LNCAP (cell line): ENCODE measurements at regions not wholly inside any gene's neighbourhood (a gene's known extent, or its start where the extent isn't known, plus 50 kb on each side); places are given as distances from the start of the nearest gene placed in this dataset.

ENCODE experiments used
- TF ChIP-seq, protein P1 (sequence below): fragments of 450-650 bp; IDR thresholded peaks from 2 replicates; pipeline ENCODE4 v1.5.1; 2017; ENCODE audit warnings: mild to moderate bottlenecking

DNA sequence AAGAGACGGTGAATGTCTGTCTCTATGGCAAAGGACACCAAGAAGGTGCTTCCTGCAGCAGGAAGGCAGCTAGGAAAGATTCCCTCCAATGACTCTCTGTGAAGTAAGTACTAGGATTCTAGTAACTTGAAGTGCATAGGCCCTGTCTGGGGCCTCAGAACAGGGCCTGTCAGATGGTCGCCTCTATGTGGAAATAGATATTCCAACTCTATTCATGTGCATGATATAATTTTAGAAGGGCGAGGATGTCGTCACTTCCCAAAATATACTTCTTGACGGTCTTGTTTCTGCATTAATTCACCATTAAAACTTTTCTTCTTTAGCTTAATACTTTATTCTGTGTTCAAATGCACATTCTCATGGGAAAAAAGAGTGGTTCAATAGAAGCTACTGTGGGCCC is 167.0 kb downstream of the TLE3 start:
- TF ChIP-seq, protein P1, sequence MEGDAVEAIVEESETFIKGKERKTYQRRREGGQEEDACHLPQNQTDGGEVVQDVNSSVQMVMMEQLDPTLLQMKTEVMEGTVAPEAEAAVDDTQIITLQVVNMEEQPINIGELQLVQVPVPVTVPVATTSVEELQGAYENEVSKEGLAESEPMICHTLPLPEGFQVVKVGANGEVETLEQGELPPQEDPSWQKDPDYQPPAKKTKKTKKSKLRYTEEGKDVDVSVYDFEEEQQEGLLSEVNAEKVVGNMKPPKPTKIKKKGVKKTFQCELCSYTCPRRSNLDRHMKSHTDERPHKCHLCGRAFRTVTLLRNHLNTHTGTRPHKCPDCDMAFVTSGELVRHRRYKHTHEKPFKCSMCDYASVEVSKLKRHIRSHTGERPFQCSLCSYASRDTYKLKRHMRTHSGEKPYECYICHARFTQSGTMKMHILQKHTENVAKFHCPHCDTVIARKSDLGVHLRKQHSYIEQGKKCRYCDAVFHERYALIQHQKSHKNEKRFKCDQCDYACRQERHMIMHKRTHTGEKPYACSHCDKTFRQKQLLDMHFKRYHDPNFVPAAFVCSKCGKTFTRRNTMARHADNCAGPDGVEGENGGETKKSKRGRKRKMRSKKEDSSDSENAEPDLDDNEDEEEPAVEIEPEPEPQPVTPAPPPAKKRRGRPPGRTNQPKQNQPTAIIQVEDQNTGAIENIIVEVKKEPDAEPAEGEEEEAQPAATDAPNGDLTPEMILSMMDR = no peak

DNA sequence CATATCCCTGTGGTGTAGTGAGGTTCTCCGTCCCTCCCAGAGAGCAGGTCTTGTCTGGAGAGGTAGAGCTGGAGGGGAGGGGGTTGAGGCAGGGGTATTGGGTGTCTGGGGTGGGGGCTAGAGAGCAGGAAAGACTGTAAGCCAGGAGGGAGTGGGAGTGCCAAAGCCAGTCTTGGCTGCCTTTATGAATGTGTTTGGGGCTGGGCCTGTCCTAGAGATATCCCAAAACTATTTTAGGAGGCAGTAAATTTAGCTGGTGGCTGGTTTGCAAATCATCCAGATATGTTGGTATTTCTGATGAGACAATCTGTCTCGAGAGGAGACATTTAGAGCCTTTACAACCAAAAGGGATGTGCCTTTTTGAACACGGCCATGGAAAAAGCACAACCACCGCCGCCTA is 166.6 kb downstream of the TLE3 start:
- TF ChIP-seq, protein P1 = no peak

DNA sequence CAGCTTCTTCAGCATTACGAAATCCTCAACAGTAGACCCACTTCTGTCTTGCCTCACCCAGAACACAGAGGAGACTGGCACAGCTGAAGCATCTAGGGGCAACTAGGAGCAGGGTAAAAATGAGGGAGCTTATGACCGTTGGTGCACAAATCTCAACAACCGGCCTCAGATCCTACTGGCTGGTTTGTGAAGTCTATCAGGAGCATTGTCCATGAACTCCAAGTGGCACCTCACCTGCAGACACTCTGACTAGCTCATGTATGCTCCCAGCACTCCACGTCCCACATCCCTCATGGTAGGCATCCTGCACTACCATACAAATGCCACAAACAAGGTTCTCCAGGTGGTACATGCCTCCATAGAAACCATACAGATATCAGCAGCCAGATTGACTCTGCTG is 163.1 kb downstream of the TLE3 start:
- TF ChIP-seq, protein P1 = no peak

DNA sequence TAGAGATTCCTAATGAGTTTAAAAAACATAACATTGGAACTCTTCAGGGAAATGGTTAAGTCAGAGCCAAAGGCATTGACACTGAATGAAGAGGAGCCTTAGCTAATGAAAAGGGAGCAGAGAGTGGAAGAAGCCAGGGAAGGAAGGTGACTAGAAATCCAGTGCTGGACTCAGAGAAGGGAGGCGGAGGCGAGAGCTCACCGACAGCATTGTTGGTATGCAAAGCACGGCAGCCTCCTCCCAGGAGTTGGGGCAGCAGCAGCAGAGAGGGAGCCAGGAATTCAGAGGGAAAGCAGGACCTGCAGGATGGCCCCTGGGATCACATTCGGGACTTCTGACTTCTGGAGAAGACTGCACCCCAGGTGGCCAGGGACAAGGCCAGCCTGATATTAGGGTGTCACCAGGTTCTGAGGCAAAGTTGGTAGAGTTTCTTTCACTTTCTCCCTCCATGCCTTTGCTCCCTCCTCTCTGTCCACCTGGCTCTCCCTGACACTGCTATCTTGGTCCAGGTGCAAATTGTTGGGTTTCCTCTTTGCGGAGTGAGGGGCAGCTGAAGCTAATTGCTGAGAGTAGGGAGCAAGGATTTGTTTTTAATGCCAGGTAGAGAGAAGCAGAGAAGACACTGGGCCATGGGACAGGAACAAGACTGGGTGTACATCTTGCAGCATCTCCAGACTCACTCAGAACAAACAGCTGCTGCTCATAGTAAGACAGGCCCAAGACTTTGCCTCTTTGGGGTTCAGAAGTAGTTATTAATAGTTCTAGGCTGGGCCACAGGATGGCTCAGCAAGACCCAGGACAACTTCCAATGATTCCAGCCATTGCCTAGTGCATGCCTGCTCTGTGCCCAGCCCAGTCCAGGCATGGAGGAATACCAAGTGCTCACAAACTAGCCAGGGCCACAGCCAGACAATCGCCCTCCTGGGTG is 157.9 kb downstream of the TLE3 start:
- TF ChIP-seq, protein P1 = no peak

DNA sequence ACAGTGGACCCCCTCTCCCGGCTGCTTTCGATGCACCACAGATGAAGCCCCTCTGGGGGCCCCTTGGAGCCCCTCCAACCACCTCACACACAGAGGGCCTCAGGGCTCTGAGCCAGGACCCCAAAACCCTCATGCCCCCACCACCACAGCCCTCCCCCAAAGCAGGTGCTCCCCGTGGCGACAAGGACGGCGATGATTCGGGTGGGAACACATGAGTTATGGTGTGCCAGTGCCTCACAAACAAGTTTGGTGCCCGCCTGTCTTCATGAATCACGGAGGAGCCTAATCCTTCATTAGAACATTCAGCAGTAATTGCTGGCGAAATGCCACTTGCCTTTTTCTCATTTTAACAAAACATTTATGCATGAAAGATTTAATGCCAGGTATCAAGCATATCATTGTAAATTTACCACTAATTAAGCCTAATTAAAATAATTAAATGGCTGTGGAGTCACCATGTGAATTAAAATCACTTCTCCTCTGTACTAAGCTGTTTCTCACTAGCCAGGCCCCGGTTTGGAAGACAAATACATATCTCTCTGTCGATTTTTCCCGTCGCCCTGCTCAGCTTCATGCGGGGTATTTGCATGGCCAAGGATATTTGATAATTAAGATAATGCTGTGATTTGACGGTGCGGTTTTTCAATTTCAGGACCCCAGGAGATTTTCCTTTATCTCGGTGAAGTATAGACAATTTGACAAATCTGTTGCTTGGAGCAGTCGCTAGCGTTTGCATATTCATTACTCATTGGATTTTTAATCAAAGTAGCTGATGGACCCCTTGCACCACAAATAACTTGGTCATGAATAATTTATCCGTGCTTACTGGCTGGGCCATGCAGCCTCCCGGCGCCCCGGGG is 157.0 kb downstream of the TLE3 start:
- TF ChIP-seq, protein P1 = no peak

DNA sequence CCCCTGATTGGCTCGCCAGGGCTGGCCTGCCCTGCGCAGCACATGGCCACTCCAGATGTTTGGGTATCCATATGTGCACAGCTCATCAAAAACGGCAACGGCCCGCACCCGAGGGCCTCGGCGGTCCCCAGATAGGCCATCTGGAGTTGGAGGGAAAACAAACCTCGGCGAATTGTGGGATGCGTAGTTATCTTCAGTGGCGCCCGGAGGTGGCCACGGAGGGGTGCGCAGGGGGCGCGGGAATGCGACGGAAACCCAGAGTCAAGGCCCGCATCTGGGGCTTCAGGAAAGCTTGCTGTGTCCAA is 156.5 kb downstream of the TLE3 start:
- TF ChIP-seq, protein P1 = no peak

DNA sequence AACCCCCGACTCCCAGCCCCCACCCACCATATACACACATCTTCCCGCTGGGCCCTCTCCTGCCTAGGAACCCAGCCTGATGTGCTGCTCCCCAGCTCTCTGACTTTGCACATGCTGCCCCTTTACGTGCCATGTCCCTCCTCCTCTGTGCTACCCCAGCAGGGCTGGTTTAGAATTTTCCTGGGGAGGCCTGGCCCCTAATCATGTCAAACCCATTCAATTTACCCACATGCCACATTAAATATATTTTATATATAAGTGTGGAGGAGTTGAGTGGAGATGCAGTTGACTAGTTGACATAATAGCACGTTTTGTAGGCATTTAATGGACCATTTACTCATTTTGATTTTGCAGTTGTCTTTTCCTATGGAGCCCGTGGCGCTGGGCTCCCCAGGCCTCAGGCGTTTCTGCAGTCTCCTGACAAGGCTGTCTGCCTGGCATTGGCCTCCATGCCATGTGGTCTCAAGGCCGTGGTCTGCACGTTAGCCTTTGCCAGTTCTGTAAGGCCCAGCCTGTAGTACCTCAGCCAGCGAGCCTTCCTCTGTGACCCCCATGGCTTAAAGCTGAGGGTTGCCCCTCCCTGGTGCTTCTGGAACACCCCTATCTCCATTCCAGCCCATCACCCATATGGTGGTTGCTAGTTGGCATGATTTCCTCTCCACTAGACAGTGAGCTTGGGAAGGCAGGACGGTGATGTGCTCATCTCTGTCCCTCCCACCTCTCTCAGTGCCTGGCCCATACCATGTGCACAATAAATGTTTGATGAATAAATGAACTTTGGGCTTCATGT is 155.8 kb downstream of the TLE3 start:
- TF ChIP-seq, protein P1 = no peak
